ENCODE measurements at regions not wholly inside any gene's neighbourhood (a gene's known extent, or its start where the extent isn't known, plus 50 kb on each side); places are given as distances from the start of the nearest gene placed in this dataset.
"Not testable (repeated sequence)": the region's sequence is repeated elsewhere in the genome, so short reads cannot be mapped to it uniquely, and the experiment has no call there.

DNA sequence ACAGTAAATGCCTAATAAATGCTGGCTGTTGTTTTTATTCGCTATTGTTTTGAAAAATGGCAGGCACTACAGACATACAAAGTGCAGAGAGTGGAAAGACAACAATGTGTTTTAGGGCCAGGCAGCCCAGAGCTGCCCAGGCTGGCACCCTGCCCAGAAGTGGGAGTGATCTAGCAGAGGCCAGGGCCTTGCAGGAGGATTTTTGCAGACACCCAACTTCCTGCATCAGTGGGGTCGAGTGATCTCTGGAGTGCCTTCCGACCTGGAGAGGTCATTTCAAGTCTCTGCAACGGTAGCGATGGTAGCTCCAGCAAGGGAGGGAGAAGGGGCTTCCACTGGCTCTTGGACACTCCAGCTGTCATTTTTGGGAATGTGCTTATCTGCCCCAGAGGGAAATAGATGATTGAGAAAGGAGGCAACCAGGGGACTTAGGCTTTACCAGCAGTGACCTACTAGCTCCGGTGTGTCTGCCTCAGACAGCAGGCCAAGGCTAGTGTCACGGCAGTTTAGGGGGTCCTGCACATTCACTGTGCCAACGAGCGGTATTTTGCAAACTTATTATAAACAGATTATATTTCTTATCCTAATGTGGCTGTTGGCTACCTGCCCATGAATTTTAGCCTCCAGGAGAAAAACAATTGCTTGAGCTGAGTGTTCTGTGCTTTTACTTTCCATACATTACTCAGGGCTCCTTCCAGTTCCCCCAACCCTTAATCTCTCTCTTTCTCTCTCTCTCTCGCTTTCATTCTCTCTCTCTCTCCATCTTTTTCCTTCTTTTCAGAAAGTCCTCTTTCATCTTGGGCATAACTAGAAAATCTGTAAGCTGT, 153.9 kb upstream of the PLGLB2 start:
- not testable (repeated sequence) for H3K27me3 ChIP-seq (ENCODE audit: control insufficient read depth, insufficient read depth, low read length); H3K4me3 ChIP-seq (ENCODE audit: low read depth, low read length); H3K9me3 ChIP-seq (ENCODE audit: control insufficient read depth, insufficient read depth, low read length); H3K27ac ChIP-seq (ENCODE audit: low read depth, low read length); H3K36me3 ChIP-seq (ENCODE audit: control insufficient read depth, insufficient read depth, low read length); H3K4me1 ChIP-seq (ENCODE audit: control insufficient read depth, insufficient read depth, low read length)
- peak in 2 of 6 donors; percentile 6 to 30 for DNase-seq (ENCODE audit: low read depth in 4 of 6, low spot score in 6 of 6)
- no CpG with 5 or more reads among the region's 10 CpGs for WGBS (ENCODE audit: insufficient coverage)

DNA sequence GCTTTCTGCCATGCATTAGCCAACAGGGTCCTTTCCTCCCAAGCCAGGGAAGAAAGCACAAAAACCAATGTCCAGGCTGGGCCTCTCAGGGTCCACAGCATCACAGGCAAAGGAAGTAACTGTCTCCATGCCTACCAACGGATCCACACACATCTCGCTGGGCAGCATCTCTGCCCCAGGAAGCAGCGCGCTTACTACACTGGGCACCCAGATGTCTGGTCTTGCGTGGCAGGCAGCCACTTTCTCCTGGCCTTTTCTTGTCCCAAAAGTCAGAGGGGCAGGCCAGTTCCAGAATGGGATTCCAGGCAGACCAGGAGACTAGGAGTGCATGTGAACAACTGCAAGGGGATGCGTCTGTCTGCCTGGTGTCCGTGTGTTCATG, 153.3 kb upstream of the PLGLB2 start:
- 29% methylated on average over 4 of the region's 7 CpGs for WGBS (ENCODE audit: insufficient coverage)
- not testable (repeated sequence) for H3K27ac ChIP-seq (ENCODE audit: low read depth, low read length)
- DNase-seq (ENCODE audit: low read depth in 4 of 6, low spot score in 6 of 6): peak in 1 of 6 donors; percentile 3

DNA sequence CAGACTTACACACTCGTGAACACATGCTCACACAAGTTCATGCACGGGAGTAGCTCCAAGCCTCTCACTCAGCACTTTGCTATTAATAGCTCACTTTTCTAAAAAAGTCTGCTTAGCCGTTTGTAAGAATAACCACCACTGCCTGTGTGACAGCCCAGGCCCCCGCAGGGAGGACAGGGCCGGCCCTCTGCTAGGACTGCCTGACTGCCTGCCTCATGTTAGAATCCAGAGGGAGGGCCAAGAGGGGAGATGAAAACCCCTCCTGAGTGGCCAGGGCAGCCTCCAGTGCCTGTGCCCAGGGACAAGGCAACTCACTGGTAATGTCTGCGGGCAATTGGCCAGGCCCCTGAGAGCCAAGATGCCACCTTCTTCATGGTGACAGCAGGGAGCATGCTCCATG, 152.9 kb upstream of the PLGLB2 start:
- H3K36me3 ChIP-seq (ENCODE audit: control insufficient read depth, insufficient read depth, low read length); H3K4me1 ChIP-seq (ENCODE audit: control insufficient read depth, insufficient read depth, low read length); H3K27me3 ChIP-seq (ENCODE audit: control insufficient read depth, insufficient read depth, low read length); H3K9me3 ChIP-seq (ENCODE audit: control insufficient read depth, insufficient read depth, low read length); H3K4me3 ChIP-seq (ENCODE audit: low read depth, low read length); H3K27ac ChIP-seq (ENCODE audit: low read depth, low read length): not testable (repeated sequence)
- WGBS (ENCODE audit: insufficient coverage): 42% methylated on average over 2 of the region's 6 CpGs
- peak in 2 of 6 donors; percentile 9 to 55 for DNase-seq (ENCODE audit: low read depth in 4 of 6, low spot score in 6 of 6)

More for the DNA sequence above, 153.3 kb upstream of the PLGLB2 start:
- not testable (repeated sequence) for H3K36me3 ChIP-seq (ENCODE audit: control insufficient read depth, insufficient read depth, low read length); H3K4me1 ChIP-seq (ENCODE audit: control insufficient read depth, insufficient read depth, low read length); H3K9me3 ChIP-seq (ENCODE audit: control insufficient read depth, insufficient read depth, low read length); H3K4me3 ChIP-seq (ENCODE audit: low read depth, low read length); H3K27me3 ChIP-seq (ENCODE audit: control insufficient read depth, insufficient read depth, low read length)

DNA sequence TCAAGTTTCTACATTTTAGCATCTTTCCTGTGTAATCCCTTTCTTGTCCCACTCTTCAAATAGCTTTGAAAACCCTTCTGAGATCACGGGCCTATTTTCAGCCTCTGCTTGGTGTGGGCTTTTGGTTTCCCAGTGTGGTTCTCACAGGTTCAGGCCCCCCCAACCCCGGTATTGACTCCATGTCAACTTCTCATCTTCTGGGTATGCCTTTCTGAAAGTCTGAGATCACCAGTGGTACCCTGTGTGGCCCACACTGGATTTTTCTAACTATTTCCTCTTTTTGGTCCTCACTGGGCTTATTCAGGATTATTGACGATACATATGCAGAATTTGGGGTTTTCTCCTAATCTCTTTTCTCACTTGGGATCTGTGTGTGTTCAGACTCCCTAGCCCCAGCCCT, 146.9 kb upstream of the PLGLB2 start:
- no CpG with 5 or more reads among the region's 3 CpGs for WGBS (ENCODE audit: insufficient coverage)
- not testable (repeated sequence) for H3K9me3 ChIP-seq (ENCODE audit: control insufficient read depth, insufficient read depth, low read length); H3K4me1 ChIP-seq (ENCODE audit: control insufficient read depth, insufficient read depth, low read length); H3K27me3 ChIP-seq (ENCODE audit: control insufficient read depth, insufficient read depth, low read length); H3K36me3 ChIP-seq (ENCODE audit: control insufficient read depth, insufficient read depth, low read length); DNase-seq (ENCODE audit: low read depth in 4 of 6, low spot score in 6 of 6); H3K27ac ChIP-seq (ENCODE audit: low read depth, low read length); H3K4me3 ChIP-seq (ENCODE audit: low read depth, low read length)

DNA sequence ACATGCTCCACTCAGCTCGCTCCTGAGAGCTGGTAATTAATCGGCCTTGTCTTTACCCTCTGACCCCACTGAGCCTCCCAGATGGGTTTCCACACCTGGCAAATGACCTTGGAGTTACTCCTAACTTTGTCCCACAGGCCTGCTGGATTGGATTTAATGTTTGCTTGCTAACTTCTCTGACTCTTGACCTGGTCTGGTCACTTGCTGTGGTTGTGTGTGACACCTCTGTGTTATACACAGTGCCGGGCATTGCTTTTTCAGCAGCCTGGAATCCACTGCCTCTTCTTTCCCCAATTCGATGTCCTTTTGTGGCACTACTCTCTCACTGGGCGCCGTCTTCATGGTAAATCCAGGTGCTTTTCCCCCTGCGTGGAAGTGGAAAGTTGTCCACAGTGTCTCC, 145.8 kb upstream of the PLGLB2 start:
- not testable (repeated sequence) for H3K27me3 ChIP-seq (ENCODE audit: control insufficient read depth, insufficient read depth, low read length); H3K27ac ChIP-seq (ENCODE audit: low read depth, low read length); H3K4me3 ChIP-seq (ENCODE audit: low read depth, low read length); H3K9me3 ChIP-seq (ENCODE audit: control insufficient read depth, insufficient read depth, low read length); H3K36me3 ChIP-seq (ENCODE audit: control insufficient read depth, insufficient read depth, low read length); DNase-seq (ENCODE audit: low read depth in 4 of 6, low spot score in 6 of 6); H3K4me1 ChIP-seq (ENCODE audit: control insufficient read depth, insufficient read depth, low read length)
- WGBS (ENCODE audit: insufficient coverage): no CpG with 5 or more reads among the region's 7 CpGs

DNA sequence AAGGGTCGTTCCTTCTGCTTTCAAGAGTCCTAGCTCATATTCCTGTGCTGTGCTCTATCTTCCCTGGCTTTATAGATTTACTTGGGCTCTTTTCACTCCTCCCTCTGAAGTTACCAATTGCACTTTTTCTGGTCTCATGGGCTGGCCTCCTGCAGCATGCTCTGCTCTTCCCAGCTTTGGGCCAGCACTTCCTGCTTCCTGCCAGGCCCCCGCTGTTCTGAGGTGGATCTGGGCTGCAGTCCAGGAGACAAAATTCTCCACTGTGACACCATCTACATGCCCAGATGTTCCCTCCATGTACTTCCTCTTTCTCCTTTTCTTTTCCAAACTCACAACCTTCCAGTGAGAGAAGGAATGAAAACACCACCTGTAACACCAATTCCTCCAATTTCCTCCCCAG, 145.2 kb upstream of the PLGLB2 start:
- WGBS (ENCODE audit: insufficient coverage): no CpG with 5 or more reads among the region's 2 CpGs
- not testable (repeated sequence) for DNase-seq (ENCODE audit: low read depth in 4 of 6, low spot score in 6 of 6); H3K4me3 ChIP-seq (ENCODE audit: low read depth, low read length)

DNA sequence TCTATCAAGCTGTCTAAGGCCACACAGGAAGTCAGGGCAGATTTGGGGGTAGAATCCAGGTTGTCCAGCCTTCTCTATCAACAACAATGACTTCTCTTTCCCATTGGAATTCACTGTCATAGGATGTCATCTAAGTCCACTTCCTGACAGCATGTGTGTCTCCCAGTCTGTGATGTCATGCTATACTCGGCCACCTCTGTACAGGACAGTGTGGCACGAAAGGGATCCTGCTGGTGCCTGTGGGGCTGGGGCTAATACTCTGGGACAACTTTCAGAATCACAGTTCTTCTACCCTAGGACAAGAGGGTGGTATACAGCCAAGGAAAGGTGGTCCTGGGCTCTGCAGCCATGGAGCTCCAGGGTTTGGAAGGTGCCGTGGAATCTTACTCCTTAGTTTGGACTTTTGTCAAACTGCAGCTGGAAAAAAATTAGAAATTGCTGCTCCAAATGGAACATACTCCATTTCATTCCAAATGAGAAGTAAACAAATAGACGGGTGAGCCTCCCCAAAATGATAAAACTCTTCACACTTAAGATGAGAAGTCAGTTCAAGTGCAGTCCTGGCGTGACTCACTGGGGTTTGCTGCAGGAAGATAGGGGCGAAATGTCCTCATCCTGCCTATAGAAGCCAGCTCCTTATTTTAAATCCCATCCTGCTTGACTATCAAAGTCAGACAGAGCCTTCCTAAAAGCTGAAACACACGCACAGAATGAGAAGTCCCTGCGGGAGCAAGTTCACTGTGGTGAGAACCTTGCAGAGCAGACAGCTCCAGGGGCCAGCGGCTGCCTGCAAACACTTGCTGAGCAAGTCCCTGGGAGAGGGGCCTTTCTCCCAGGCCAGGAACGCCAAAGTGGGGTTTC, 144.2 kb upstream of the PLGLB2 start:
- not testable (repeated sequence) for H3K4me3 ChIP-seq (ENCODE audit: low read depth, low read length); H3K27me3 ChIP-seq (ENCODE audit: control insufficient read depth, insufficient read depth, low read length); H3K9me3 ChIP-seq (ENCODE audit: control insufficient read depth, insufficient read depth, low read length); H3K27ac ChIP-seq (ENCODE audit: low read depth, low read length); H3K36me3 ChIP-seq (ENCODE audit: control insufficient read depth, insufficient read depth, low read length); H3K4me1 ChIP-seq (ENCODE audit: control insufficient read depth, insufficient read depth, low read length)
- WGBS (ENCODE audit: insufficient coverage): no CpG with 5 or more reads among the region's 10 CpGs
- DNase-seq (ENCODE audit: low read depth in 4 of 6, low spot score in 6 of 6): peak in 1 of 6 donors; percentile 4

More for the DNA sequence above, 145.2 kb upstream of the PLGLB2 start:
- not testable (repeated sequence) for H3K27me3 ChIP-seq (ENCODE audit: control insufficient read depth, insufficient read depth, low read length); H3K36me3 ChIP-seq (ENCODE audit: control insufficient read depth, insufficient read depth, low read length); H3K27ac ChIP-seq (ENCODE audit: low read depth, low read length); H3K9me3 ChIP-seq (ENCODE audit: control insufficient read depth, insufficient read depth, low read length); H3K4me1 ChIP-seq (ENCODE audit: control insufficient read depth, insufficient read depth, low read length)

DNA sequence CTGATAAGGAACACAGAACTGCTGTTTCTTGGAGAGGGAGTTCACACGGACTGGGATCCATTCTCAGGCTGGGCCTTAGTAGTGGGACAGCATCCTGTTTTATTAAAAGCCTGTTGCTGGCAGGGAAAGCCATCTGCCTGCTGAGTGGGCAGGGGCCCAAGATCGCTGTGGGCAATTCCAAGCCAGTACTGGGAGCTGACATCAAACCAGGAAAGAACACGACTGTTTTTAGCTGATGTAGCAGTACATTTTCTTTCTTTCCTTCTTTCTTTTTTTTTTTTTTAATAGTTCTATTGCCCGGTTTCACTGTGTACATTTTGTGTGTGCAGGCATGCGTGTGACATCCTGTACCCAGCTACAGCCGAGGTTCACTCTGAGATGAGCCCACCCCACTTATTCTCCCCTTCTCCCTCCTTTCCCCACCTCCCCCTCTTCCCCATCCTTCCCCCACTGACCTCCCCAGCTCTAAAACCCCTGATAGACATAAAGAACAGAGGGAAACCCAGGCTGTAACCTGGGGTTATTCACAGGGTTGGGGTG, 143.5 kb upstream of the PLGLB2 start:
- not testable (repeated sequence) for H3K4me3 ChIP-seq (ENCODE audit: low read depth, low read length); H3K27ac ChIP-seq (ENCODE audit: low read depth, low read length); H3K9me3 ChIP-seq (ENCODE audit: control insufficient read depth, insufficient read depth, low read length); H3K36me3 ChIP-seq (ENCODE audit: control insufficient read depth, insufficient read depth, low read length); H3K27me3 ChIP-seq (ENCODE audit: control insufficient read depth, insufficient read depth, low read length); H3K4me1 ChIP-seq (ENCODE audit: control insufficient read depth, insufficient read depth, low read length)
- no CpG with 5 or more reads among the region's 6 CpGs for WGBS (ENCODE audit: insufficient coverage)
- peak in 2 of 6 donors; percentile 35 to 41 for DNase-seq (ENCODE audit: low read depth in 4 of 6, low spot score in 6 of 6)

DNA sequence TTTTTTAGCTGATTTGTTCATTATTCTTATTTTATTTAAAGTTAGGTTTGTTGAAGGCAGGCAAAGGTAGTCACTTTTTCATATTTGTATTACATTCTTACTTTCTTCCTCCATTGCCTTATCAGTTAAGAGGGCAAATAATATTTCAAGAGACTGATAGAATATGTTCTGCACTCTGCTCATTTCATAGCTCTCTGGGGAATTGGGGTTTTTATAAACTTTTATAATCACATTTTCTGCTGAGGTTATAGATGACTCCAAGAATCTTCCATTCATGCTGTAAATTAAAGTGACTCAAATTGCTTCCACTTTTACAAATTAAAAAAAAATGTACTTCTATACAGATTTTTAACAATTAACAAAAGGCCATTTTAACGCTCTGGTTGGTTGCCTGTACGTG, 142.9 kb upstream of the PLGLB2 start:
- DNase-seq (ENCODE audit: low read depth in 4 of 6, low spot score in 6 of 6): peak in 1 of 6 donors; percentile 9
- not testable (repeated sequence) for H3K27ac ChIP-seq (ENCODE audit: low read depth, low read length); H3K27me3 ChIP-seq (ENCODE audit: control insufficient read depth, insufficient read depth, low read length); H3K4me3 ChIP-seq (ENCODE audit: low read depth, low read length); H3K36me3 ChIP-seq (ENCODE audit: control insufficient read depth, insufficient read depth, low read length); H3K4me1 ChIP-seq (ENCODE audit: control insufficient read depth, insufficient read depth, low read length); H3K9me3 ChIP-seq (ENCODE audit: control insufficient read depth, insufficient read depth, low read length)
- no CpG with 5 or more reads among the region's 2 CpGs for WGBS (ENCODE audit: insufficient coverage)

All from spinal cord (tissue), 9 donors.